ENCODE measurements at regions not wholly inside any gene's neighbourhood (a gene's known extent, or its start where the extent isn't known, plus 50 kb on each side); places are given as distances from the start of the nearest gene placed in this dataset.

DNA sequence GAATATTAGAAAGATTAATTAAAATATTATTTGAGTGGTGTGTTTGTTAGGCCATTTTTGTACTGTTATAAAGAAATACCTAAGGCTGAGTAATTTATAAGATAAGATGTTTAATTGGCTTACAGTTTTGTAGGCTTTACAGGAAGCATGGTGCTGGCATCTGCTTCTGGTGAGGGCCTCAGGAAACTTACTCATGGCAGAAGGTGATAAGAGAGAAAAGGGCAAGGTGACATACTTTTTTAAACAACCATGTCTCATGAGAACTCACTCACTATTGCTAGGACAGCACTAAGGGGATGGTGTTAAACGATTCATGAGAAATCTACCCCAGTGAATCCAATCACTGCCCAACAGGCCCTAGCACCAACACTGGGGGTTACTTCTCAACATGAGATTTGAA lies 56.7 kb upstream of the RGS21 start:
- Mint-ChIP-seq H3K27ac (no peak overlapping the region), H3K36me3 (ENCODE audit: low read depth) (no peaks in the 10 kb centered on the region), H3K9me3 (no peaks in the 10 kb centered on the region), H3K4me1 (ENCODE audit: low read depth) (no peaks in the 10 kb centered on the region), H3K27me3 (no peaks in the 10 kb centered on the region), H3K4me3 (no peak overlapping the region)
- DNase-seq (no peak), ATAC-seq (no peak)
- CTCF ChIA-PET: no interaction called here
- POLR2A ChIA-PET: no interaction called here
- intact Hi-C loops (cut with micrococcal nuclease): no loop called here
- TF ChIP-seq, protein P1, sequence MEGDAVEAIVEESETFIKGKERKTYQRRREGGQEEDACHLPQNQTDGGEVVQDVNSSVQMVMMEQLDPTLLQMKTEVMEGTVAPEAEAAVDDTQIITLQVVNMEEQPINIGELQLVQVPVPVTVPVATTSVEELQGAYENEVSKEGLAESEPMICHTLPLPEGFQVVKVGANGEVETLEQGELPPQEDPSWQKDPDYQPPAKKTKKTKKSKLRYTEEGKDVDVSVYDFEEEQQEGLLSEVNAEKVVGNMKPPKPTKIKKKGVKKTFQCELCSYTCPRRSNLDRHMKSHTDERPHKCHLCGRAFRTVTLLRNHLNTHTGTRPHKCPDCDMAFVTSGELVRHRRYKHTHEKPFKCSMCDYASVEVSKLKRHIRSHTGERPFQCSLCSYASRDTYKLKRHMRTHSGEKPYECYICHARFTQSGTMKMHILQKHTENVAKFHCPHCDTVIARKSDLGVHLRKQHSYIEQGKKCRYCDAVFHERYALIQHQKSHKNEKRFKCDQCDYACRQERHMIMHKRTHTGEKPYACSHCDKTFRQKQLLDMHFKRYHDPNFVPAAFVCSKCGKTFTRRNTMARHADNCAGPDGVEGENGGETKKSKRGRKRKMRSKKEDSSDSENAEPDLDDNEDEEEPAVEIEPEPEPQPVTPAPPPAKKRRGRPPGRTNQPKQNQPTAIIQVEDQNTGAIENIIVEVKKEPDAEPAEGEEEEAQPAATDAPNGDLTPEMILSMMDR (IDR thresholded peaks at IDR 0.05): no peak

DNA sequence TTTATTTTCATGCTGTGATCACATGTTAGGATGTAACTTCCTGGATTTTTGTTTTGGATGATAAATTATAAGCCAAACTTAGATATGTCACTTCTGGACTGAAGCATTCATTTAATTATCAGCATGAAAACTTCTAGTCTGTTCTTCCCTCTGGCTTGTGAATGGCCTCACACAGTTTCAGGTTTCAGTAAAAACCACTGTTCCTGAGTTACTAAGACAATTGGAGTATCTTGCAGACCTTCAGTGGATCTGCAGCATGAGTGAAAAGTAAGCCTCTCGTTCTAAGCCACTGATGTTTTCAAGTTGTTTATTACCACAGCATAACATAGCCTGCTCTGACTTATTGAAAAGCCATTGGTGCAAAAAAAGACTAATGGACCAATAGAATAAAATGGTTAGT lies 55.3 kb upstream of the RGS21 start:
- TF ChIP-seq, protein P1 (IDR thresholded peaks at IDR 0.05): no peak

DNA sequence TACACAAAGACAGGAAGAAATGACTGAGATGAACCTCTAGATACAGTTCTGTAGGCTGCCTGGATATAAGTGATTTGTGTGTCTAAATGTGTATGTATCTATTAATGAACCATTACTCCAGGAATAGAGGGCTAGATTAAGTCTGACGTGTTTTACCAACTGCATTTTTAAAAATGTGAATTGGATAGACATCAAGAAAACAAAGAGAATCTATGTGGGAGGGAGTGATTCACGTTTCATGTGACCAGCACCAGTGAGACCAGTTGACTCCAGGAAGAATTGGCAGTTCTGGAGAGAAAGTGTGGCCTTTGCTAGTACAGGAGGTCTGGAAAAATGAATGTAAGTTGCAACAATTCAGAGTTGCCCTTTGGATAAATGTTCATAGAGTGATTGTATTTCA lies 53.4 kb upstream of the RGS21 start:
- no peak for ATAC-seq
- Mint-ChIP-seq H3K9me3 (no peaks in the 10 kb centered on the region), H3K4me1 (ENCODE audit: low read depth) (no peaks in the 10 kb centered on the region), H3K27me3 (no peaks in the 10 kb centered on the region), H3K27ac (no peak overlapping the region), H3K36me3 (ENCODE audit: low read depth) (no peaks in the 10 kb centered on the region), H3K4me3 (no peak overlapping the region)
- DNase-seq: no peak
- intact Hi-C loops (cut with micrococcal nuclease): no loop called here
- POLR2A ChIA-PET: no interaction called here
- CTCF ChIA-PET: no interaction called here
- TF ChIP-seq, protein P1 (IDR thresholded peaks at IDR 0.05): no peak

More for the DNA sequence above, 55.3 kb upstream of the RGS21 start:
- H3K4me1 Mint-ChIP-seq (ENCODE audit: low read depth): no peaks in the 10 kb centered on the region
- ATAC-seq (no peak), DNase-seq (no peak)
- ChIA-PET POLR2A (no interaction called here), CTCF (no interaction called here)
- no peaks in the 10 kb centered on the region for H3K9me3 Mint-ChIP-seq
- intact Hi-C loops (cut with micrococcal nuclease): no loop called here
- H3K27ac Mint-ChIP-seq: no peak overlapping the region
- H3K4me3 Mint-ChIP-seq: no peak overlapping the region
- H3K27me3 Mint-ChIP-seq: no peaks in the 10 kb centered on the region
- no peaks in the 10 kb centered on the region for H3K36me3 Mint-ChIP-seq (ENCODE audit: low read depth)

DNA sequence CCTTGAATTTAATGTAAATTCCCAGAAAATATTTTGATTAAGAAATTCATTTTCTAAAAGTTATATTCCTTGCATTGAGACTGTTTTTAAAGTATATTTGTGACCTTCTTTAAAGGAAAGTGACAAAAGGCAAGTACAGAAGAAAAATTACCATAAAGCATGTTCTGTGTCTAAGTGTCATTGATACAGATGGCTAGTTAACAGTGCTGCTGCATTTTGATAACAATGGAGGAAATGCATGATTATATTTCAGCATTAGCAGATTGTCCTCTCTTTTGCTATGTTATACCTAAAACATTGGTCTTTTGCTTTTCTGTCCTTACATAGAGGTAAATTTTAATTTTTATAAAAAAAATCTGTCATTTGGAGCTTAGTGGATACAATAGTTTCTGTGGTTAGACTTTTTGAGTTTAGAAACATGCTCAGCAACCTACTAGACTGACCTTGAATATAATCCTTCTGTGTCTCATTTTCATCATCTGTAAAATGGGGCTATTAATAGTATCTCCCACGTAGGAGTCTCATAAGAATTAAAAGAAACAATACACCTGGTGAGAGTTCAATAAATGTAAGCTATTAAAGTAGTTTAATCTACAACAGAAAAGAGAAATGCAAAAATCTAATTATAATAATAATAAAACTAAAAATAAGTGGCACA lies 51.1 kb upstream of the RGS21 start:
- ChIA-PET CTCF (no interaction called here), POLR2A (no interaction called here)
- no peaks in the 10 kb centered on the region for H3K36me3 Mint-ChIP-seq (ENCODE audit: low read depth)
- TF ChIP-seq, protein P1 (IDR thresholded peaks at IDR 0.05): no peak
- no peak for DNase-seq
- H3K4me3 Mint-ChIP-seq: no peak overlapping the region
- H3K27me3 Mint-ChIP-seq: no peaks in the 10 kb centered on the region
- intact Hi-C loops (cut with micrococcal nuclease): no loop called here
- no peak for ATAC-seq
- H3K27ac Mint-ChIP-seq: no peak overlapping the region
- H3K9me3 Mint-ChIP-seq: no peaks in the 10 kb centered on the region
- no peaks in the 10 kb centered on the region for H3K4me1 Mint-ChIP-seq (ENCODE audit: low read depth)

DNA sequence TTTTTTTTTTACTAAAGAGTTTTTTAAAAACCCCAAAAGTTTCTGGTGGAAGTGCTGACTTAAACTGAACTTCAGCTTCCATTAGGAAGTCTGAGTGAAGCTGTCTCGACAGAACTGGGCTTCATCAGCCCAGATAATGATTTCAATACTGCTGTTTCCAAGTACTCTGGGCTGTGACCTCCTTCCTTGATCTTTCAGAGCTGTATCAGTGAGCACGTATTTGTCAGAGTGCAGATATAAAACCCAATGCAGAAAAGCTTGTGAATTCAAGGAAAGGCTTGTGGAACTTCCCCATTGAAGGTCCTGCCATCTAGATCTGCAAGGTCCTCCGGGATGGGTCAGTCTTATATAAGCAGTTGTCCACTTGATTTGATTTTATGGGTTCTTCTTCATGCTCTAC lies 50.1 kb upstream of the RGS21 start:
- ChIA-PET POLR2A (no interaction called here), CTCF (no interaction called here)
- Mint-ChIP-seq H3K4me1 (ENCODE audit: low read depth) (no peaks in the 10 kb centered on the region), H3K9me3 (no peaks in the 10 kb centered on the region), H3K27me3 (no peaks in the 10 kb centered on the region), H3K36me3 (ENCODE audit: low read depth) (no peaks in the 10 kb centered on the region), H3K4me3 (no peak overlapping the region), H3K27ac (no peak overlapping the region)
- ATAC-seq: no peak
- intact Hi-C loops (cut with micrococcal nuclease): no loop called here
- DNase-seq: no peak
- TF ChIP-seq, protein P1 (IDR thresholded peaks at IDR 0.05): no peak
